ENCODE measurements at regions not wholly inside any gene's neighbourhood (a gene's known extent, or its start where the extent isn't known, plus 50 kb on each side); places are given as distances from the start of the nearest gene placed in this dataset.

GRCh38 chr2:20540587-20541293 lies 93.9 kb downstream of the RHOB start:
- peak overlapping the region; percentile 67 for H3K27ac Mint-ChIP-seq

GRCh38 chr2:20541294-20541640 lies 94.4 kb downstream of the RHOB start:
- H3K4me1 Mint-ChIP-seq = peaks cover 76% of the 10 kb centered on the region
- no peak overlapping the region for H3K4me3 Mint-ChIP-seq
- no peaks in the 10 kb centered on the region for H3K9me3 Mint-ChIP-seq
- TF ChIP-seq CTCF (IDR thresholded peaks at IDR 0.05) = no peak
- no peak overlapping the region for H3K27ac Mint-ChIP-seq
- DNase-seq = no peak
- no peaks in the 10 kb centered on the region for H3K36me3 Mint-ChIP-seq (ENCODE audit: low read depth)
- H3K27me3 Mint-ChIP-seq (ENCODE audit: low read depth, poor library complexity) = peaks cover 13% of the 10 kb centered on the region

More at GRCh38 chr2:20540587-20541293, 93.9 kb downstream of the RHOB start:
- H3K9me3 Mint-ChIP-seq = no peaks in the 10 kb centered on the region
- peaks cover 77% of the 10 kb centered on the region for H3K4me1 Mint-ChIP-seq
- H3K4me3 Mint-ChIP-seq = no peak overlapping the region
- no peak for DNase-seq
- no peaks in the 10 kb centered on the region for H3K36me3 Mint-ChIP-seq (ENCODE audit: low read depth)
- no peak for TF ChIP-seq CTCF (IDR thresholded peaks at IDR 0.05)
- H3K27me3 Mint-ChIP-seq (ENCODE audit: low read depth, poor library complexity) = peaks cover 13% of the 10 kb centered on the region

GRCh38 chr2:20541651-20542050 lies 94.8 kb downstream of the RHOB start:
- peaks cover 72% of the 10 kb centered on the region for H3K4me1 Mint-ChIP-seq
- TF ChIP-seq CTCF (IDR thresholded peaks at IDR 0.05) = no peak
- no peaks in the 10 kb centered on the region for H3K36me3 Mint-ChIP-seq (ENCODE audit: low read depth)
- no peak overlapping the region for H3K4me3 Mint-ChIP-seq
- DNase-seq = no peak
- peaks cover 11% of the 10 kb centered on the region for H3K27me3 Mint-ChIP-seq (ENCODE audit: low read depth, poor library complexity)
- H3K27ac Mint-ChIP-seq = no peak overlapping the region
- no peaks in the 10 kb centered on the region for H3K9me3 Mint-ChIP-seq

GRCh38 chr2:20542269-20542668 lies 95.4 kb downstream of the RHOB start:
- H3K27ac Mint-ChIP-seq = no peak overlapping the region
- H3K27me3 Mint-ChIP-seq (ENCODE audit: low read depth, poor library complexity) = peaks cover 11% of the 10 kb centered on the region
- H3K9me3 Mint-ChIP-seq = no peaks in the 10 kb centered on the region
- H3K4me3 Mint-ChIP-seq = no peak overlapping the region
- no peak for TF ChIP-seq CTCF (IDR thresholded peaks at IDR 0.05)
- DNase-seq = no peak
- H3K4me1 Mint-ChIP-seq = peaks cover 66% of the 10 kb centered on the region
- no peaks in the 10 kb centered on the region for H3K36me3 Mint-ChIP-seq (ENCODE audit: low read depth)

GRCh38 chr2:20542746-20543468 lies 96.0 kb downstream of the RHOB start:
- H3K36me3 Mint-ChIP-seq (ENCODE audit: low read depth) = no peaks in the 10 kb centered on the region
- no peak overlapping the region for H3K27ac Mint-ChIP-seq
- peaks cover 60% of the 10 kb centered on the region for H3K4me1 Mint-ChIP-seq
- no peak for TF ChIP-seq CTCF (IDR thresholded peaks at IDR 0.05)
- H3K27me3 Mint-ChIP-seq (ENCODE audit: low read depth, poor library complexity) = peaks cover 11% of the 10 kb centered on the region
- DNase-seq = no peak
- H3K4me3 Mint-ChIP-seq = no peak overlapping the region
- no peaks in the 10 kb centered on the region for H3K9me3 Mint-ChIP-seq
